CD4-positive, alpha-beta T cell treated with Interleukin-12 subunit alpha and Interleukin-12 subunit beta, for 1 hour (primary cell): ENCODE measurements at regions not wholly inside any gene's neighbourhood (a gene's known extent, or its start where the extent isn't known, plus 50 kb on each side); places are given as distances from the start of the nearest gene placed in this dataset.

ENCODE experiments used
- DNase-seq: peaks from one replicate; pipeline ENCODE4 v3.0.0-alpha.2; 2020

- no peak for DNase-seq
Measured at GRCh38 chr12:89977405-89978085, 268.9 kb upstream of the ATP2B1 start.

GRCh38 chr12:89976866-89977265 is 268.2 kb upstream of the ATP2B1 start:
- DNase-seq = no peak

DNA sequence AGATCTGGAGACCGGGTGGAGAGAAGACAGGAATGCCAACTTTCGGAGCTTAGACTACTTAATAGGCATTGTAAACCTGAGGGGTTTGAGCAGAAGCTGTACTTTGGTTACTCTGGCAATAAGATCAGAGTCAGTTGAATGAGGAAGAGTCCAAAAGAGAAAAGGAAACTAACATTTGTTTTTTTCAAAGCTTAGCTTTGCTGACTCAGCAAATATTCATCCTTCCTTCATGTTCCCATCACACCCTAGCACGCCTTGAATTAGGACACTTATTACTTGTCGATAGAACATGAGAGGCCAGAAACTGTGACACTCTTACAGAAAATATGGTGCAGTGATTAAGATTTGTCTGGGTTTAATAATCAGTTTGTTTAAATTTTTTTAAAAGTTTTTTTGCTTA is 266.9 kb upstream of the ATP2B1 start:
- DNase-seq = no peak

DNA sequence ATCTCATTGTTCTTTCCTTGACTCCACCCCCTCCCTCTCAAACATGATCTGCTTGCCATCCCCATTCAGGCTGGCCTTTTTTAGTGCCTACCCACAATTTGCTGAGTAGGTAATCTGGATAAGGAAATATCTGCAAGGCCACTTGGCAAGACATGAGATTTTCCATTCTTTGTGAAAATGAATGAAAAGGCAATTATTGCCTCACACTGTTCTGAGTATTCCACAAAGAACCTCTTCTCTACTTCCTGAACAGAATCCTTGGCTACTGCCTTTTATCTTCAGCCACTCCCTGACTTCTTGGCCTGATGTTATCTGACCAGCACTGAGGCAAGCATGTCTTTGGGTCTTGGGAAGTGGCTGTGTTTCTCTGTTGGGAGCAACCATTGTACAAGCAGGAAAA is 263.2 kb upstream of the ATP2B1 start:
- no peak for DNase-seq

- no peak for DNase-seq
Measured at GRCh38 chr12:89970722-89971121, 262.1 kb upstream of the ATP2B1 start.

- no peak for DNase-seq
Measured at GRCh38 chr12:89969093-89969492, 260.5 kb upstream of the ATP2B1 start.

DNA sequence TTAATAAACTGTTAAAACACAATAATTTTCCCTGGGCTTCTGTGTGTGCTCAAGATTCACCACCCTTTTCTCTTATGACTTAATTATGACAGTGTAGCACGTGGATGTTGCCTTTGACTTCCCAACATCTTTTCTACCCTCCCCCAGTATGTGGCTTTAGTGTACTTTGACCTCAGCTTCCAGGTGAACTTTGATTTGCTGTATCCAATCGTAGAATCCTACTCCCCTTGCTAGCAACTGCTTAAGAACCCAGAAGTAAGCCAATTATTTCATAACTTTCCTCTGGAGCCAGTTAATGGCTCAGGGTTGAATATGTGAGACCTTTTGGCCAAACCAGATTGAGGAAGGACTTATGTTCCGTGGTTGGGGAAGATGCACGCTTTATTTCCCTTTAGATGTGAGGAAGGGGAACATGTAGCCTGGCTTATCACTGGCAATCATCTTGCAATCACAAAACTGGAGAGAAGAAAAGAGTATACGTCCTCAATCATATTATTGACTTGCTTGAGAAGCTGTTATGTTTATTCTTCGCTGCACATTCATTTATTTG is 259.6 kb upstream of the ATP2B1 start:
- DNase-seq = no peak

DNA sequence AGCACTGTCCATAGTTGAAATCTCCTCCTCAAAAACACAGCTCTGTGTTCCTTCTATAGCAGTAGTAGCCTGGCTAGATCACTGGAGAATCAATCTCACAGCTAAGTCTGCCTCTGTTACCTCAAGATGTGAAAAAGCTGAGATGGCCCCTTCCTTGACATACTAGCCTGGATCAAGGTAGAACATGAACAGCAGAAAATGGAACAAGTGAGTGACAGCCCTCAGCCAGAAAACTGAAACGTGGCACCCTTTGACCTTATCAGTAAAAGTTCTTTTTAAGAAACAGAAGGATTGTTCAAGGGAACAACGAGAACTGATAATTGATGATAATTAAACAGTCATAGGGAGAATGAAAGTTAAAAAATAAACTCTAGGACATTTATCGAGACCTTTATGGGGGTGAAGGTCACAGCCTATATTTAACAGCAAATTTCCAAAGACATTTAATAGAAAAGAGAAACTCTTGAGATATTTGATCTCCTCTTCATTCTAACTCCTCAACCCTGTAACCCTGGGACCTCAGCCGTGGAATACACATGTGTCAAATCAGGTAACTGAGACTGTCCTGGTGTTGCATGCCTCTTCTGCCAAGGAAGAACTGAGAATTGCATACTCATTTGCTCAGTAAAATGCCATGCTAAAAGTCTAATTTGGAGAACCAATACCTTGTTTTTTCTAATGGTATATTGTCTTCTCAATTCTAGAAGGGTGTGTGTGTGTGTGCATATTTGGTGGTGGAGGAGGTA is 258.0 kb upstream of the ATP2B1 start:
- DNase-seq = no peak

GRCh38 chr12:89965993-89966392 is 257.4 kb upstream of the ATP2B1 start:
- no peak for DNase-seq

DNA sequence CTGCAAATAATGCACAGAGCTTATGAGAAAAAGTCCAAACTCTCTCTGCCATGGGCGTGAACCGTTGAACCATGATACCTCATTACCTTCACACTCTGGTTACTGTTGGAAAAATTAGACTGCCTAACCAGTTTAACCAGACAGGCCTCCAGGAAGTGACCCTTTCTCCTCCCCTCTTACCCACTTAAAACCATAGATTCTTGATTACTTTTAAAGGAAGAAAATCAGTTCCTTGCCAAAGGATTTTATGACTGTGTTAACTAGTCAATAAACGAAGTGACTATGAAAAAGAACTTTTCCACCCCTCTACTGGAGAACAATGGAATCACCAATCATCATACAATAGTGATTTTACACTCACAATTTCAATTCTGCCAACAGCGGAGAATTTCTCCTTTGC is 254.0 kb upstream of the ATP2B1 start:
- peak; percentile 25 for DNase-seq

DNA sequence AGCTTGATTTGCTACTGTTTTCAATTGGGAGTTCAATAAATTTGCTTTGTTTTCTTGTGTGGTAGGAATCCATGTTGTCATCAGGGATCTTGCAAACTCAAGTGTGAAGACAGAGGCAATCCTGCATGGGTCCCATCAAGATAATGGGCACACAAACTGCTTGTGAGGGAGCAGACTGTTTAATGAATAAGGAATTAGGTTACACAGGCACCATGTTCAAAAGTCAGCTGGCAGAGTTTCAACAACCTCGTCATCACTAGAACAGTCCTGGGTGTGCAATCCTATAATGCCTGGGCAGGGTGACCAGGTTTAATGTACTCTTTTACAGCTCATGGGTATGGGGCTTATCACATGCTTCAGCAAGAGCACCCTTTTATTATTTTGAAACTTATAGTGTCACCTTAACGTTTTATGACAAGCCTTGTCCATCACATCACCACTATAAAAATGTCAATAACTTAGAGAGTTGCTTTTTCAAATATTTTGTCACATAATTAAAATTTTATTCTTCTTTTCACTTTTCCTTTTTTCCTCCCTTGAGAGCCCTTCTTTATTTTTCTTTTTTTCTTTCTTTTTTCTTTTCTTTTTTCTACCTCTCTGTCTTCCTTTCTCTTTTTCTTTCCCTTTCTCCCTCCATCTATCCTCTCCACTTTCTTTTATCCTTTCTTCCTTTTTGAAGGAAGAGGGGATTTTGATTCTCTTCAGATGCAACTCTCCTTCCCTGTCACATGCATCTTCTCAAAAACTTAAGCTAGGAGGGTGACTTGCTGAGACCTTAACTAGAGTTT is 252.2 kb upstream of the ATP2B1 start:
- no peak for DNase-seq

GRCh38 chr12:89960011-89960507 is 251.4 kb upstream of the ATP2B1 start:
- DNase-seq = peak; percentile 50

- DNase-seq = no peak
Measured at GRCh38 chr12:89959179-89959578, 250.5 kb upstream of the ATP2B1 start.

- no peak for DNase-seq
Measured at GRCh38 chr12:89954259-89954658, 245.6 kb upstream of the ATP2B1 start.

- no peak for DNase-seq
Measured at GRCh38 chr12:89951694-89952060, 243.0 kb upstream of the ATP2B1 start.

- DNase-seq = peak; percentile 47
Measured at GRCh38 chr12:89951050-89951693, 242.5 kb upstream of the ATP2B1 start.

GRCh38 chr12:89950421-89950820 is 241.8 kb upstream of the ATP2B1 start:
- peak; percentile 53 for DNase-seq

DNA sequence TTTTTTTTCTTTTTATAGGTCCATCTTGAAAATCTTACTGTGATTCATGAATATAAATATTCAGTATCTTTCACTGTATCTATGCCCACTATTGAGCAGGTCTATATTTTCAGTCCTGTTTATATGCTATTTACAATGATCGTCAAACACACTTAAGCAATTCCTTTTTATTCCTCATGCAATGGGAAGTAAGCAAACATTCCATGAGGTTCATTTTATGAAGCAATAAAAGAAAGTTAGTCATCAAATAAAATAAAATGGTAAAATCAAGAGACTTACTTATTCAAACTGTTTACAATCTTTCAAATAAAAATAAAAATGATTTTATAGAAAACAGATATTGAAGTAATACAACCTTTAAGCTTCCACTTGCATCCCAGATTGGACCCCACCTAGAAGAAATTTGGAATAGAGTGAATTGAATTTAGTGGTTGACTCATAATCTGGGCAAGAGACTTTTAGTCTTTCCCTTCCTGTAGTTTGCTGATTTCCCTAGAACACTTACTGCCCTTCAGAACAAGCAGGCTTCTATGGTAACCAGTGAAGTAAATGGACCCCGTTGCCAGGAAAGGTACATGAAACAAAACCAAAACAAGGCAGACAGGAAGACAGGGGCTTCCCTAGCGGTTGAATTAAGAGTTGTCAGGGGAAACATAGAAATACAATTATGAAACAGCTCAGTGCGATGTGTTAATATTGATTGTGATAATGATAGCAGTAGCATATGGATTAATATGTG is 241.0 kb upstream of the ATP2B1 start:
- DNase-seq = peak; percentile 93

GRCh38 chr12:89948271-89949175 is 239.9 kb upstream of the ATP2B1 start:
- DNase-seq = peak; percentile 30

GRCh38 chr12:89947437-89948270 is 239.0 kb upstream of the ATP2B1 start:
- DNase-seq = peak; percentile 22
